WI38 (cell line): ENCODE measurements at regions not wholly inside any gene's neighbourhood (a gene's known extent, or its start where the extent isn't known, plus 50 kb on each side); places are given as distances from the start of the nearest gene placed in this dataset.

ENCODE experiments used
- H3K4me3 ChIP-seq: 2 replicates; pipeline ENCODE4 v1.5.1; 2011; ENCODE audit warnings: low read depth, mild to moderate bottlenecking, control low read depth, low read length
- TF ChIP-seq, protein P1 (sequence below): IDR thresholded peaks from 2 replicates; pipeline ENCODE4 v1.5.1; 2012; ENCODE audit warnings: low read depth, mild to moderate bottlenecking, control low read depth, low read length

DNA sequence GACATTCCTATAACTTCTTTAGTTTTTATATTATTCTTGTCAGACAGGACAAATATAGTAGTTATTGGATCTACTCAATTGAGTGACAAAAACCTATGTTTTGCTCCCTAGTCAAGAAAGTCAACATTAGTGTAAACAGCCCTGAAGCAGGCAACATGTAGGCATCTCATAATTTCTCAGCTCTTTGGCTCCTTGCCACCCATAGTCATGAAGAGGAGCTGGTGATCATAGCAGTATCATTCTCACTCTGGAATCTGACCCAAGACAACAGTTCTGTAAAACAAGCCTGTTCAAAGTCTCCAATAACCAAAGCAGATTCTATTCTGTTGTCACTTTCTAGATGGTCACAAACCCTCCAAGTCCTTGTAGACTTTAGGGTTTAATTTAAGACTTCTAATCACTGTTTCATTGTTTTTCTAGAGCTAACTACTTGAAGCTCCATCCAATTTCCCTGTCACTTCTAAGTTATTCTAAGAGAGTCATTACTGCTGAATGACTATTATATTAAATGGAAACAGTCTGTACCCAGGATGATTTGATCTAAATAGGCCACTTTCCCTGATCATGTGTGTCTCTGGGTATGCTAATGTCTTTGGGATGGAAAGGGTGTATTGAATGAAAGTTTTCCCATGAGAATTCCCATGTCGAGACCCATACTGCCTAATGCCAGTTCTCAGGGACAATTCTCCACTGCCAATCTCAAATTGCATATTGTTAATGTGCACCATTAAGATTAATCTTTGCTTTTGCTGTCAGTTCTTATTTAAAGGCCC is 533.3 kb downstream of the ACTL7B start:
- TF ChIP-seq, protein P1, sequence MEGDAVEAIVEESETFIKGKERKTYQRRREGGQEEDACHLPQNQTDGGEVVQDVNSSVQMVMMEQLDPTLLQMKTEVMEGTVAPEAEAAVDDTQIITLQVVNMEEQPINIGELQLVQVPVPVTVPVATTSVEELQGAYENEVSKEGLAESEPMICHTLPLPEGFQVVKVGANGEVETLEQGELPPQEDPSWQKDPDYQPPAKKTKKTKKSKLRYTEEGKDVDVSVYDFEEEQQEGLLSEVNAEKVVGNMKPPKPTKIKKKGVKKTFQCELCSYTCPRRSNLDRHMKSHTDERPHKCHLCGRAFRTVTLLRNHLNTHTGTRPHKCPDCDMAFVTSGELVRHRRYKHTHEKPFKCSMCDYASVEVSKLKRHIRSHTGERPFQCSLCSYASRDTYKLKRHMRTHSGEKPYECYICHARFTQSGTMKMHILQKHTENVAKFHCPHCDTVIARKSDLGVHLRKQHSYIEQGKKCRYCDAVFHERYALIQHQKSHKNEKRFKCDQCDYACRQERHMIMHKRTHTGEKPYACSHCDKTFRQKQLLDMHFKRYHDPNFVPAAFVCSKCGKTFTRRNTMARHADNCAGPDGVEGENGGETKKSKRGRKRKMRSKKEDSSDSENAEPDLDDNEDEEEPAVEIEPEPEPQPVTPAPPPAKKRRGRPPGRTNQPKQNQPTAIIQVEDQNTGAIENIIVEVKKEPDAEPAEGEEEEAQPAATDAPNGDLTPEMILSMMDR, result no peak
- H3K4me3 ChIP-seq, result no peak overlapping the region

DNA sequence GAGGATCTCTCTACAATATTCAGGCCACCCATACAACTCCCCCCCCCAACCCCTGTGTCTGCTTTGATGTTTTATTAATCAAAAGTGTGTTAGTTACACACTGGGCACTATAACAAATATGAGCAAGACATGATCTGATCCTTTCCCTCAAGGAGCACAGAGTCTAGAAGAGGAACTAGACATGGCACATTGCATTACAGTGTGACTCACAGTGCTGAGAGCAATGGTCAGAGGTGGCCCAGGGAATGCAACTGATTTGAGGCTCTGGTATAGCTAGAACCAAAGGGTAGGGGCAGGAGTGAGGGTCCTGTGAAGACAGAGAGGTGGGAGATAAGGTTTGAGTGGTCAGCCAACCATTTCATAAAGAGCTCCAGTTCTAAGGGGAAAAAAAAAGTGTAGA is 539.2 kb downstream of the ACTL7B start:
- TF ChIP-seq, protein P1, result no peak
- H3K4me3 ChIP-seq, result no peak overlapping the region

DNA sequence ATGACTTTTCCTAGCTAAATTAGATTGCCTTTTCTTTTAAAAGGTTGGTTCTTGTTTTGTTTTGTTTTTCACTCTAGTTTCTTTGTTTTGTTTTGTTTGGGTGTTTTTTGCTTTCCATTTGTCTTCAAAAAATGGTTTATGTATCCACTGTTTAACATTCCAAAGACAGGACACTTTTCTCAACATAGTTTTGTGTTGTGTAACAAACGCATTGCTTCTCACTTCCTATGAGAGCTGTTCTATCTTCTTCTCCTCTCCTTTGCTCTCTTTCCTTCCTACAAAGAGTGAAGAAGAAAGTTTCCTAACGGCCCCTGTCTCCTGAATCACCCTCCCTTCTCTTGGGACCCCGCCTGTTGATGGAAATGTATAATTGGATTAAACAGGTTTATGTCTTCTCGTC is 539.7 kb downstream of the ACTL7B start:
- TF ChIP-seq, protein P1, result no peak

DNA sequence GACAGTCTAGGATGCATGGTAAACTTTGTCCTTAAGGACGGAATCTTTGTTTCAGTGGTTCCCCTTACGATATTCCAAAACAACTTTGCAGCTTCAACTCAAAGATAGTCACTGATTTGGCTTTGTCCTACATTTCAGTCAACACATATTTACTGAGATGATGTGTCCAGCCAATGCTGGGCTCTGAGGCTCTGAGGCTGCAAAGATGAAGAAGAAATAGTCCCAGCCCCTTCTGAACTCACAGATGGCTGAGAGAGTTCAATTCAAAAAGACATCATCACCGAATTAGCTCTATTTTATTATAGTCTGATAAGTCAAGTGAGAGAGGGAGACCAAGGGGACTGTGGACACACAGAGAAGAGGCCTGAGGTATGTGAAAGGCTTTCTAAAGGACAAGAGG is 544.0 kb downstream of the ACTL7B start:
- TF ChIP-seq, protein P1, result no peak
- no peak overlapping the region for H3K4me3 ChIP-seq

More for the DNA sequence above, 539.7 kb downstream of the ACTL7B start:
- H3K4me3 ChIP-seq, result no peak overlapping the region

DNA sequence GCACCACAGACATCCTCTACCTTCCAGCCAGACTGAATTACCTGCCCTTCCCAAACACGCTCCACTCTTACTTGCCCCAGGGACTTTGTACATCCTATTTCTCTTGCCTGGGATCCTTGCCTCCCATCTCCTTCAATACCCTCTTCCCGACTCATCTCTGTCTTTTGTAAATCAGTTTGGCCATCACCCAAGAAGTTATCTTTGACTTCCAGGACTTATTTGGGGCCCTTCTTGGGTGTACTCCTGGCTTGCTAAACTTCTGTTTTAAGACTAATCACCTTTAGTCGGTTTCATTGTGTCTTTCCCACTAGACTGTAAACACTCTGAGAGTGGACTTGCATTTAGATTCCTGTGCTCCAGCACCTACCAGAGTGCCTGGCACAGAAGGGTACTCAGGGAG is 545.6 kb downstream of the ACTL7B start:
- H3K4me3 ChIP-seq, result no peak overlapping the region
- TF ChIP-seq, protein P1, result no peak

DNA sequence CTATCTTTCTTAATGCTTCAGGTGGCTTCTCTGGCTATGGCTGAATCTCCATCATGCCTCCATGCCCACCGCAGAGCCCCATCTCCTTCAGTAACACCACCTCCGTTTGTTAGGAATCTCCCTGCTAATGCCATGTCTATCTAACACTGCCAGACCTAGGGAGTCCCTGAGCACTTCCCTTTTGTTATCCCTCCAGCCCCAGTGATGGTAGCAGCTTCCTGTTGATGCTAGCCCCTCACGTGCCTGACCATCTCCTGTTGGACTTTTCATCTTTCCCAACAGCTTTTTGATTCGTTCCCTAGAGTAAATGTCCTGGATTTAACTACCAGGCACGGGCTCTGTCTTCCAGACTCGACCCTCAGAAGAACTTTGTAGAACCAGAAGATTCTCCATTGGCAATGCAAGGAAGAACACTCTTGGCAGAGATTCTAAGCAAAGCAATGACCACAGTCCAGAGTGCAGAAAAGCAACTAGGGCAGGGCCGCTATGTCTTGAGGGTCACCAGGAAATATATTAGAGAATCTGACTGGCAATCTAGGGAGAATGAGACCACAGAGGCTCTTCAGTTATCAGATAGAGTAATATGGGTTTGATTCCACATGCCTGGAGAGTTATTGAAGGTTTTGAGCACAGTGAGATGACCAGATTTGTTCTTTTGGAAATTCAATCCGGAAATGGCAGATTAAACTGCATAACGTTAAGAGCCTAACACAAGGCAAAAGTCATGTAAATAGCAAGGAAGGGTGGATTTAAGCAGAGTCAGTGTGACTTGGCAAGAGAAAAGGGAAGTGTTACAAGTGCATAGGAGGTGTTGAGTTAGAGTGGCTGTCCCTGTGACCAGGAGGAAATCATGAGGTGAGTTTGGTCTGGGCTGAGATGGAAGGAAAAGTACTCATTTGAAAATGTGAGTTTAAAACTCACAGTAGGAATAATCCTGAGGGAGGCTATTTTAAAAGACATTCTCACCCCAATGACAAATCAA is 555.2 kb downstream of the ACTL7B start:
- no peak overlapping the region for H3K4me3 ChIP-seq
- TF ChIP-seq, protein P1, result no peak

DNA sequence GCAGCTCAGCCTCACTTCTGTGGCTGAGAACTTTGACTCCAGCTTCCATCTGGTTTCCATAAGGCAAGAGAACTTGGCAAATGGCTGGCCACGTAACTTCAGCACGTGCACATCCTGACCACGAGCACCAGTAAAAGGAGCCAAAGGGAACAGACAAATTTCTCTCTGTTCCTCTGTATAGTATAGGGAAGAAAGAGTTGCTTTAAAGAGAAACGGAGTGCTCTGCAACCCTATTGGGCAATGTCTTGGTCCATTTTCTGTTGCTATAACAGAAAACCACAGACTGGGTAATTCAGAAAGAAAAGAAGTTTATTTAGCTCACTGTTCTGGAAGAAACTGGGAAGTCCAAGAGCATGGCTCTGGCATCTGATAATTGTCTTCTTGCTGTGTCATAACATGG is 558.7 kb downstream of the ACTL7B start:
- TF ChIP-seq, protein P1, result no peak
- no peak overlapping the region for H3K4me3 ChIP-seq
